ENCODE measurements at regions not wholly inside any gene's neighbourhood (a gene's known extent, or its start where the extent isn't known, plus 50 kb on each side); places are given as distances from the start of the nearest gene placed in this dataset.

GRCh38 chr4:157957905-157958304 lies 214.9 kb downstream of the GASK1B start:
- no peak for DNase-seq

GRCh38 chr4:157942017-157942416 lies 230.8 kb downstream of the GASK1B start:
- DNase-seq: no peak

- no peak for DNase-seq
Measured at GRCh38 chr4:157934151-157934550, 238.7 kb downstream of the GASK1B start.

- no peak for DNase-seq
Measured at GRCh38 chr4:157932936-157933335, 239.9 kb downstream of the GASK1B start.

GRCh38 chr4:157929486-157929885 lies 243.3 kb downstream of the GASK1B start:
- no peak for DNase-seq

GRCh38 chr4:157918036-157918832 lies 254.6 kb downstream of the GASK1B start:
- DNase-seq: no peak

GRCh38 chr4:157912212-157912611 lies 260.6 kb downstream of the GASK1B start:
- DNase-seq: no peak

GRCh38 chr4:157911662-157912061 lies 261.2 kb downstream of the GASK1B start:
- DNase-seq: no peak

- DNase-seq: no peak
Measured at GRCh38 chr4:157908691-157909090, 264.1 kb downstream of the GASK1B start.

- DNase-seq: no peak
Measured at GRCh38 chr4:157908031-157908430, 264.8 kb downstream of the GASK1B start.

GRCh38 chr4:157907226-157907946 lies 265.4 kb downstream of the GASK1B start:
- DNase-seq: no peak

GRCh38 chr4:157898836-157899605 lies 273.8 kb downstream of the GASK1B start:
- DNase-seq: no peak

- no peak for DNase-seq
Measured at GRCh38 chr4:157897855-157898370, 274.9 kb downstream of the GASK1B start.

- DNase-seq: no peak
Measured at GRCh38 chr4:157896726-157897125, 276.1 kb downstream of the GASK1B start.

GRCh38 chr4:157895205-157895604 lies 277.6 kb downstream of the GASK1B start:
- DNase-seq: no peak

GRCh38 chr4:157889788-157890187 lies 283.0 kb downstream of the GASK1B start:
- DNase-seq: no peak

- no peak for DNase-seq
Measured at GRCh38 chr4:157888281-157888680, 284.5 kb downstream of the GASK1B start.

GRCh38 chr4:157887316-157887715 lies 285.5 kb downstream of the GASK1B start:
- DNase-seq: no peak

- no peak for DNase-seq
Measured at GRCh38 chr4:157886645-157887044, 286.2 kb downstream of the GASK1B start.

- DNase-seq: no peak
Measured at GRCh38 chr4:157885811-157886210, 287.0 kb downstream of the GASK1B start.

- no peak for DNase-seq
Measured at GRCh38 chr4:157882901-157883300, 289.9 kb downstream of the GASK1B start.

- no peak for DNase-seq
Measured at GRCh38 chr4:157880761-157881160, 292.1 kb downstream of the GASK1B start.

GRCh38 chr4:157854819-157855218 lies 318.0 kb downstream of the GASK1B start:
- no peak for DNase-seq

Data from activated CD8-positive, alpha-beta memory T cell treated with anti-CD3 and anti-CD28 coated beads, Interleukin-2, amount 50 U/mL, for 48 hours (primary cell).